ENCODE measurements at regions not wholly inside any gene's neighbourhood (a gene's known extent, or its start where the extent isn't known, plus 50 kb on each side); places are given as distances from the start of the nearest gene placed in this dataset.

GRCh38 chrX:20393944-20394343, 127.2 kb upstream of the RPS6KA3 start:
- TF ChIP-seq ZNF280D (tag by site-specific recombination; IDR thresholded peaks at IDR 0.05) (no peak), OVOL3 (tag by site-specific recombination; IDR thresholded peaks at IDR 0.05) (no peak), ZBTB7A (tag by site-specific recombination; IDR thresholded peaks at IDR 0.05; ENCODE audit: low read depth) (no peak), CTCF (tag by site-specific recombination; IDR thresholded peaks at IDR 0.05) (no peak), ZNF174 (tag by site-specific recombination; IDR thresholded peaks at IDR 0.05) (no peak), ZNF24 (tag by site-specific recombination; IDR thresholded peaks at IDR 0.05) (no peak), REST (tag by site-specific recombination; IDR thresholded peaks at IDR 0.05) (no peak), ZNF623 (tag by site-specific recombination; IDR thresholded peaks at IDR 0.05) (no peak), BCL11A (tag by site-specific recombination; IDR thresholded peaks at IDR 0.05; ENCODE audit: low read depth) (no peak), SETDB1 (IDR thresholded peaks at IDR 0.05; ENCODE audit: insufficient read length, low read length) (no peak), ZNF274 (IDR thresholded peaks at IDR 0.05; ENCODE audit: low read length) (no peak), ZNF274 (tag by site-specific recombination; IDR thresholded peaks at IDR 0.05; ENCODE audit: borderline replicate concordance) (no peak)
- TF ChIP-seq, protein P1, sequence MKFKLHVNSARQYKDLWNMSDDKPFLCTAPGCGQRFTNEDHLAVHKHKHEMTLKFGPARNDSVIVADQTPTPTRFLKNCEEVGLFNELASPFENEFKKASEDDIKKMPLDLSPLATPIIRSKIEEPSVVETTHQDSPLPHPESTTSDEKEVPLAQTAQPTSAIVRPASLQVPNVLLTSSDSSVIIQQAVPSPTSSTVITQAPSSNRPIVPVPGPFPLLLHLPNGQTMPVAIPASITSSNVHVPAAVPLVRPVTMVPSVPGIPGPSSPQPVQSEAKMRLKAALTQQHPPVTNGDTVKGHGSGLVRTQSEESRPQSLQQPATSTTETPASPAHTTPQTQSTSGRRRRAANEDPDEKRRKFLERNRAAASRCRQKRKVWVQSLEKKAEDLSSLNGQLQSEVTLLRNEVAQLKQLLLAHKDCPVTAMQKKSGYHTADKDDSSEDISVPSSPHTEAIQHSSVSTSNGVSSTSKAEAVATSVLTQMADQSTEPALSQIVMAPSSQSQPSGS (tag by site-specific recombination; IDR thresholded peaks at IDR 0.05; ENCODE audit: low read depth): no peak
- TF ChIP-seq, protein P2, sequence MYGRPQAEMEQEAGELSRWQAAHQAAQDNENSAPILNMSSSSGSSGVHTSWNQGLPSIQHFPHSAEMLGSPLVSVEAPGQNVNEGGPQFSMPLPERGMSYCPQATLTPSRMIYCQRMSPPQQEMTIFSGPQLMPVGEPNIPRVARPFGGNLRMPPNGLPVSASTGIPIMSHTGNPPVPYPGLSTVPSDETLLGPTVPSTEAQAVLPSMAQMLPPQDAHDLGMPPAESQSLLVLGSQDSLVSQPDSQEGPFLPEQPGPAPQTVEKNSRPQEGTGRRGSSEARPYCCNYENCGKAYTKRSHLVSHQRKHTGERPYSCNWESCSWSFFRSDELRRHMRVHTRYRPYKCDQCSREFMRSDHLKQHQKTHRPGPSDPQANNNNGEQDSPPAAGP (tag by site-specific recombination; IDR thresholded peaks at IDR 0.05): no peak
- TF ChIP-seq, protein P3, sequence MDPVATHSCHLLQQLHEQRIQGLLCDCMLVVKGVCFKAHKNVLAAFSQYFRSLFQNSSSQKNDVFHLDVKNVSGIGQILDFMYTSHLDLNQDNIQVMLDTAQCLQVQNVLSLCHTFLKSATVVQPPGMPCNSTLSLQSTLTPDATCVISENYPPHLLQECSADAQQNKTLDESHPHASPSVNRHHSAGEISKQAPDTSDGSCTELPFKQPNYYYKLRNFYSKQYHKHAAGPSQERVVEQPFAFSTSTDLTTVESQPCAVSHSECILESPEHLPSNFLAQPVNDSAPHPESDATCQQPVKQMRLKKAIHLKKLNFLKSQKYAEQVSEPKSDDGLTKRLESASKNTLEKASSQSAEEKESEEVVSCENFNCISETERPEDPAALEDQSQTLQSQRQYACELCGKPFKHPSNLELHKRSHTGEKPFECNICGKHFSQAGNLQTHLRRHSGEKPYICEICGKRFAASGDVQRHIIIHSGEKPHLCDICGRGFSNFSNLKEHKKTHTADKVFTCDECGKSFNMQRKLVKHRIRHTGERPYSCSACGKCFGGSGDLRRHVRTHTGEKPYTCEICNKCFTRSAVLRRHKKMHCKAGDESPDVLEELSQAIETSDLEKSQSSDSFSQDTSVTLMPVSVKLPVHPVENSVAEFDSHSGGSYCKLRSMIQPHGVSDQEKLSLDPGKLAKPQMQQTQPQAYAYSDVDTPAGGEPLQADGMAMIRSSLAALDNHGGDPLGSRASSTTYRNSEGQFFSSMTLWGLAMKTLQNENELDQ (tag by site-specific recombination; IDR thresholded peaks at IDR 0.05; ENCODE audit: low read depth): no peak
